ENCODE measurements at regions not wholly inside any gene's neighbourhood (a gene's known extent, or its start where the extent isn't known, plus 50 kb on each side); places are given as distances from the start of the nearest gene placed in this dataset.
"Not testable (repeated sequence)": the region's sequence is repeated elsewhere in the genome, so short reads cannot be mapped to it uniquely, and the experiment has no call there.

DNA sequence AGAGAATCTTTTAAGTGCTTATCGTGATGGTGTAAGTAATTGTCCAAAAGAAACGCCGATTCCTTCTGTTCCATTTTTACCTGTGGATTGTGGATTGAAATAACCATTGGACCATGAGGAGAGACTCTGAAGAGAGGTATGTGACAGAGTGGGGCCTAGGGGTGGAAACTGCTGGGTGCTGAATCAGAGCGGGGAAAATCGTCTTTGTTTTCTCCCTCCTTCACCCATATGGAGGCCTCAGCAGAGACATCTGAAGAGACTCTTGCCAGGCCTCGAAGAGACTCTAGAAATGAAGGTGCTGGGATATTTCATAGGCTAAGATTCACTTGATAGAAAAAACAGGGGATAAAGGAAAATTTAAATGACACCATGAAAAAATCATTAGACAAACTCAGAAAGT is 1327.0 kb downstream of the BRINP3 start:
- DNase-seq: no peak

DNA sequence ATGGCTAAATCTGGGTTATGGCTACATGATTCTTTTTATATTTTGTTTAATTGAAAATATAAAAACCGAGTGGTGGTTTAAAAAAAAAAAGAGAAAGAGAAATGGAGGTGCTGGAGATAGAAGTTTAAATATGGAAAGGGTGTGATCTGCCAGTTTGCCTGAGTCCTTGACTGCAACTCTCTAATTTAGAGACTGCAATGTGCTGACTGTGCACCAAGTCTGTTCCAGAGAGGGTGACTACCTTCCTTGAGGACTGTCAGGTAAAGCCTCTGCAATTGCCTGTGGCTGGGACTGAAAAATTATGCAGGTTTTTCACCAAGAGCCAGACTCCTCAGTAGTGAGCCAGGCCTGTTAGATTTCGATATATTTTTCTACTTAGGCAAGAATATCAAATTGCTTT is 1326.3 kb downstream of the BRINP3 start:
- DNase-seq: no peak

- no peak for DNase-seq
Observed at GRCh38 chr1:189152685-189153084, 1325.0 kb downstream of the BRINP3 start.

DNA sequence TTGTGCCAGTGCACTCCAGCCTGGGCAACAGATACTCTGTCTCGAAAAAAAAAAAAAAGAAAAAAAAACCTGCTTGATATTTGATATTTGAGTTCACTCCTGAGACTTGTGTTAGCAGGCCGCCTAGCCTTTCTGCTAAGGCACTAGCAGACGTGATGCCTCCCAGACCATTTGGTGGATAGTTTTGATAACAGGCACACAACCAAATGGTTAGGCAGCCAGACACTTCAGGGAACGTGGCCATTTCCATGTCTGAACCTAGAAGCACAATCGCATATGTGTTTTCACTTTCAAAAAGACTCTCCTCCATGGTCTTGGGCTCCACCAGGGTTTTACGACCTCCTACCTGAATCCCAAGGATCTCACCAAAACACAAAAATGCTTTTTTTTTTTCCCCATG is 1319.5 kb downstream of the BRINP3 start:
- no peak for DNase-seq

GRCh38 chr1:189175889-189176288 is 1301.8 kb downstream of the BRINP3 start:
- DNase-seq: no peak

- no peak for DNase-seq
Observed at GRCh38 chr1:189180057-189180456, 1297.6 kb downstream of the BRINP3 start.

- peak in 1 of 2 experiments; percentile 23 for DNase-seq
Observed at GRCh38 chr1:189185097-189185496, 1292.6 kb downstream of the BRINP3 start.

DNA sequence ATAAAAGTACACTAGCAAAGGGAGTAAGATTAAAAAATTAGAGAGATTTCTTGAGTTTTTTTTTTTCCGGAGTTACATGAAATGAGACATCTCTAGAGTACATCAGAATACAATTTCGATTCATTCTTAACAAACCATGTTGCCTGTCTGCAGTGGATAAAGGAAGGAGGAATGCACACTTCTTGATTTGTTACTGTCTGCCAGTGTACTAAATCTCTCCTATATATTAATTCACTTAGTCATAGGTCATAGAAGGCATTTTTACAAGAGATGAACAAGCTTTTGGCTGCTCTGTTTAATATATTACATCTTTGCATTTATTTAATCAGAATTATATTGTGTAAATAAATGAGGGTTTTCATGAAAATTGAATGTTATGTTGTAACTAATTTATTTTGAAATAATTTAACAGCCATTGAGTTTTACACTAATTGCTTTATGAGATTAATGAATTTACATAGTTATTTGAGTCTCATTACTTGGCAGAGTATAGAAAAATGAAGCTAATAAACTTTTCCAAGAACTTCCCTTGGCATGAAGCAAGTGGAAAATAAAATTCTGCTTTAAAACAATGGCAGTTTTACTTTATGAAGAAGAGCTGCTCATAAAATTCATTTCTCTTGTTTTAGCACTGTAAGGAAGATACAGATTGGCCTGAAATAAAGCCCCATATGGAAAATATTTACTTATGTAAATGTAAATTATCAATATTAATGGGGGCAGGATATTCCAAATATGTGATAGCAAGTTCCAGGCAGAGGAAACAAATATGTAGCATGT is 1284.7 kb downstream of the BRINP3 start:
- no peak for DNase-seq

GRCh38 chr1:189205863-189206262 is 1271.8 kb downstream of the BRINP3 start:
- DNase-seq: no peak

- no peak for DNase-seq
Observed at GRCh38 chr1:189206617-189207016, 1271.0 kb downstream of the BRINP3 start.

DNA sequence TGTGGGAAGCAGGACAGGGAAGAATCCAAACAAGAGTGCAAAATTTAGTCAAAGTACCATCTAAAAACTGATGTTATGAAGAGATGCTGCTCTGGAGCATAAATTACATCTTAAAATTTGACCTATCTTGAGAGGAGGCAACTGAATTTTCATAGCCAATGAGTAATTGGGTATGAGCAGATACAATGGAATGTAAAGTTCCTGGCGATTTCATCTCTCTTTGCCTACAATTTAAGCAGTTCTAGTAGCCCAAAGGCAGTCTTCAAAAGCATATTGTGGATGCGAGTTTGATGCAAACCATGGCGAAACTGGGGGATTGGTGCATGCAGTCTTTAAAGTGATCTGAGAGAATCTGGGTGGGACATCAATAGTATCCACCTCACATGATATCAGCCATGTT is 1265.9 kb downstream of the BRINP3 start:
- no peak for DNase-seq

DNA sequence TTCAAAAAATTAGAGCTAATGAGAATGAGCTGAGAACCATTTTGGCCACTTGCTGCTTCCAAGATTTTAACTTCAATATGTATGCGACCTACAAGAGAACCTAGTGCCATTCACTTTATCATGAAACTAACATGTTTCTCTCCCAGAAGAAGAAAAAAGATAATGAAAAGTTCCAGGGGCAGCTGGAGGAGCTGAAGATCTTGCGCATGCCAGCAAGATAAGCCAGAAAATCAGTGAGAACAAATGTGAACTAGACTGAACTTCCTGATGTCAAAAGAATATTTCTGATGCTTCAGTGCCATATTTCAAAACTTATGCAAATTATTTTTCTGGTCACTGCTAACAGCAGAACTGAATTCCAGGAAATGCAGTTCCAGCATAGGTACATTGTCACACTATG is 1265.1 kb downstream of the BRINP3 start:
- DNase-seq: no peak

DNA sequence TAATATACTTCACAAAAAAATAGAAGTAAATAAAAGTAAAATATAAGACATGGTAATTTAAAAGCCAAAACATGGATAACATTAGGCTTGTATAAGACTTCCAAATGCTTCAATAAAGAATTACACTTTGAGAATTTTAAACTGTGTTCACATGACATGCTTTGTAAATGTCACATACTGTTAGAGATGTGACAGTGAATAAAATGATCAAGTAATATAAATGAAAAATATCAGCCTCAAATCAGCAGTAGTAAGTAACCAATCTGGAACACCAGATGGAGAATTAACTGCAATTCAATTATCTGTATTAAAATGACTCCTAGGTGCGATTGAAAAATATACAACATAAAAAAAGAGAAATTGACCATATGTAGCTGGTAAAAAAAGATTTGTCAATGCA is 1260.8 kb downstream of the BRINP3 start:
- DNase-seq: peak in 1 of 2 experiments; percentile 40

- DNase-seq: no peak
Observed at GRCh38 chr1:189217646-189218045, 1260.0 kb downstream of the BRINP3 start.

- DNase-seq: no peak
Observed at GRCh38 chr1:189220750-189221149, 1256.9 kb downstream of the BRINP3 start.

DNA sequence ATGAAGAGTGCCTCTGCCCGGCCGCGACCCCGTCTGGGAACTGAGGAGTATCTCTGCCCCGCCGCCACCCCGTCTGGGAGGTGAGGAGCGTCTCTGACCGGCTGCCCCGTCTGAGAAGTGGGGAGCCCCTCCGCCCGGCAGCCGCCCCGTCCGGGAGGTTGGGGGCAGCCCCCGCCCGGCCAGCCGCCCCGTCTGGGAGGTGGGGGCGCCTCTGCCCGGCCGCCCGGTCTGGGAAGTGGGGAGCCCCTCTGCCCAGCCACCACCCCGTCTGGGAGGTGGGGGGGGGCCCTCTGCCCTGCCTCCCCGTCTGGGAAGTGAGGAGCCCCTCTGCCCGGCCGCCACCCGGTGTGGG is 1251.9 kb downstream of the BRINP3 start:
- not testable (repeated sequence) for DNase-seq

DNA sequence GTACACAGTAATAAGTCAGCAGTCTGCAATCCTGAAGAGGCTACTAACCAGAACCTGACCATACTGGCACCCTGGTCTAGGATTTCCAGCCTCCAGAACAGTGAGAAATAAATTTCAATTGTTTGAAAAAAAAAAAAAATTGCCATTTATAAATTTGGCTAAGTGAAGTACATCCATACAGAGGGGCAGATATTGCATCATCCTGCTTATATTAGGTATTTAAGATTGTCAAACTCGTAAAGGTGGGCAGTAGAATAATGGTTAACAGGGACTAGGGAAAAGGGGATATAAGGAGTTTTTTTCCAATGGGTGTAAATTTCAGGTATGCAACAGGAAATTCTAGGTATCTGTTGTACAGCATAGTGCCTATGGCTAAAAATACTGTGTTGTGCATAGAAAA is 1250.9 kb downstream of the BRINP3 start:
- DNase-seq: no peak

DNA sequence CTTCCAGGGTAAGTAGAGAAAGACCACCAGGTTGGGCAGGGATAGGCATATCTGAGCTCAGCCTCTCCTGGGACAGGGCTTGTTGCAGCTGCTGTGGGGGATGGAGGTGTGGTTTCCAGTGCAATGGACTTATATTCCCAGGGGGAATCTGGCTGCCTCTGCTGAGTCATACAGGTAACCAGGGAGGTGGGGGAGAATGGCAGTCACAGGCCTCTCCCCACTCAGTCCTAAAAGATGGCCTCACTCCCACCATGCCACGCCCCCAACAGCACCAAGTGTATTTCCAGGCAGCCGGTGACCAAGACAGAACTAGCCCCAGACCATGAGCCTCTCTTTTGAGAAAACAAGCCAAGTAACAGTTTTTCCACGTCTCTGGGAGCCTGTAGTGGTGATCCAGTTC is 1240.7 kb downstream of the BRINP3 start:
- no peak for DNase-seq

- no peak for DNase-seq
Observed at GRCh38 chr1:189253601-189254350, 1223.9 kb downstream of the BRINP3 start.

GRCh38 chr1:189261128-189261527 is 1216.5 kb downstream of the BRINP3 start:
- not testable (repeated sequence) for DNase-seq

DNA sequence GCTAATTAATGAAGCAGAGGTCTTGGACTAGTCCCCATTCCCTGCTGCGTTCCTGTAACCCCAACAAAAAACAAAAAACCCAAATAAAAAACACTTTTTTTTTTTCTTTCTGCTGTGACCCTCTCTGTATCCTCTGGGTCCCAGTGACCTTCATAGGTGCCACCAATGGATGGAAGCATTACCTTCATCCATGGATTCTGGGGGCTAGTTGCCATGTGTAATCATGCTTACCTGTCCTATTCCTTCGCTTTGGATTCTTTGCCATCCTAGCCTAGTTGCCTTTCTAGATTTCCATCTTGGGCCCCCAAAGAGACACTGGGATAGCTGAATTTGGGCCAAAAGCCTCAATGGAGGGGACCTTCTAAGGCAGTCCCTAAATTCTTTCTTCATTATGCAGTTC is 1208.7 kb downstream of the BRINP3 start:
- peak in 1 of 2 experiments; percentile 2 for DNase-seq

DNA sequence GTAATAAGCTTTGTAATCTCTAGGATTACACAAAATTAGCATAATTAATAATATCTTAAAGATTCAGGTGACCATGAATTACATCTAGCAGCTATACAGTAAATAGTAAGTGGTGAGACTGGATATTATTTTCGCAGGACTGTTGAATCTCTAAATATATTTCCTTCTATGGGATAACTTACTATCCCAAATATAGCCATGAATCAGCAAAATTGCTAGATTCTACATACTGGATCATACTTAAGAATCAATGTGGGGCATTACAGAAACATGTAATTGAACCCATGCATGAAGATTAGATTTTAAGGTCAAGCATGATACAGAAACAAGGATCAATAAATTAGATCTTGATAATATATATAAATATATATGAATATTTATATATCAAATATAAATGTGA is 1203.4 kb downstream of the BRINP3 start:
- DNase-seq: no peak

DNA sequence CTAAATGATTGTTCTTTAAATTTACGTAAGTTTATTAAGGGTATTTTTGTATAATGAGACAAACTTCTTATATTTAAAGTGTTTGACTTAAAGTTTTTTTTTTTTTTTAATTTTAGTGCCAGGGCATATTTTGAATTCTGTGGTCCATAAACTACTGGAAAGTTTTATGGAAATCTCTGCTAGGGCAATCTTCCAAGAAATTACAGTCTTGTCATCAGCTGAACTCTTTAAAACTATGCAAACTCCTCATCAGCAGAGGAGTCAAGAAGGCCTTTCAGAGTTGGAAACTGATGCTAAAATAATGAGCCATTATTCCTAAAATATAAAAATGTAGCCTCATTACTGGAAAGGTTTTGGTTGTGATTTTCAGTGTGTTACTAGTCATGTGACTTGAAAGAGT is 1201.9 kb downstream of the BRINP3 start:
- no peak for DNase-seq

- no peak for DNase-seq
Observed at GRCh38 chr1:189289346-189289745, 1188.3 kb downstream of the BRINP3 start.

GRCh38 chr1:189301235-189301634 is 1176.4 kb downstream of the BRINP3 start:
- DNase-seq: no peak
